IMR-90 (cell line): ENCODE measurements at regions not wholly inside any gene's neighbourhood (a gene's known extent, or its start where the extent isn't known, plus 50 kb on each side); places are given as distances from the start of the nearest gene placed in this dataset.

Experiments
- ATAC-seq: fragments of 200-7000 bp; cut with Tn5 transposase; 2 replicates; pipeline ENCODE4 v1.9.1; 2020; ENCODE audit warnings: low read depth, mild to moderate bottlenecking, moderate library complexity
- BruUV-seq: library from RNA; stranded (reverse); fragments of 400-500 nt; replicated peaks from 2 replicates; lab custom pipeline; 2021; lab: Mats Ljungman, UMichigan
- CTCF ChIA-PET: fragments of 300-600 bp; formaldehyde crosslinking; extraction: SDS; loops from one replicate; lab custom pipeline; 2021; ENCODE audit warnings: antibody characterized with exemption; lab: Yijun Ruan, JAX
- POLR2A ChIA-PET: fragments of 300-600 bp; sonication (Branson Sonifier 250); formaldehyde crosslinking; loops from one replicate; lab custom pipeline; 2022; ENCODE audit warnings: antibody characterized with exemption; ENCODE audit not compliant: unreplicated experiment; lab: Charles Lee
- DNase-seq: peaks from one replicate; pipeline ENCODE4 v3.0.0; 2013
- H2AFZ ChIP-seq: replicated peaks from 2 replicates; pipeline ENCODE3; 2013; ENCODE audit warnings: low read length, mild to moderate bottlenecking; ENCODE audit not compliant: poor library complexity
- H2AK5ac ChIP-seq: 2 replicates; pipeline ENCODE4 v1.6.1; 2013; ENCODE audit warnings: low read depth, low read length, inconsistent platforms
- H2AK9ac ChIP-seq: replicated peaks from 2 replicates; pipeline ENCODE3; 2013; ENCODE audit warnings: mild to moderate bottlenecking, low read depth, low read length, moderate library complexity; ENCODE audit not compliant: poor library complexity
- H2BK120ac ChIP-seq: 2 replicates; pipeline ENCODE4 v1.6.1; 2013; ENCODE audit warnings: low read depth, low read length, inconsistent platforms
- H2BK15ac ChIP-seq: 3 replicates; pipeline ENCODE4 v1.6.1; 2013; ENCODE audit warnings: low read depth, low read length, inconsistent platforms
- H2BK20ac ChIP-seq: 2 replicates; pipeline ENCODE4 v1.6.1; 2013; ENCODE audit warnings: low read depth, mild to moderate bottlenecking, inconsistent platforms, low read length, moderate library complexity
- H2BK5ac ChIP-seq: 2 replicates; pipeline ENCODE4 v1.6.1; 2013; ENCODE audit warnings: mild to moderate bottlenecking, low read depth, low read length, inconsistent platforms; ENCODE audit not compliant: poor library complexity, severe bottlenecking
- H3K14ac ChIP-seq: replicated peaks from 2 replicates; pipeline ENCODE4 v1.6.1; 2013; ENCODE audit warnings: low read depth, low read length, inconsistent platforms
- H3K18ac ChIP-seq: 2 replicates; pipeline ENCODE4 v1.6.1; 2013; ENCODE audit warnings: low read depth, low read length, control low read depth
- H3K23ac ChIP-seq: 2 replicates; pipeline ENCODE4 v1.6.1; 2013; ENCODE audit warnings: low read depth, low read length, inconsistent platforms
- H3K27ac ChIP-seq: 2 replicates; pipeline ENCODE4 v1.5.1; 2013; ENCODE audit warnings: mild to moderate bottlenecking, control low read depth, low read length; ENCODE audit not compliant: insufficient read depth
- H3K27me3 ChIP-seq: 2 replicates; pipeline ENCODE4 v1.6.1; 2013; ENCODE audit warnings: low read length; ENCODE audit not compliant: control insufficient read depth, insufficient read depth
- H3K36me3 ChIP-seq: 2 replicates; pipeline ENCODE4 v1.6.1; 2013; ENCODE audit warnings: low read length, mixed read lengths; ENCODE audit not compliant: control insufficient read depth, insufficient read depth
- H3K4ac ChIP-seq: 2 replicates; pipeline ENCODE4 v1.6.1; 2013; ENCODE audit warnings: low read depth, low read length, inconsistent platforms
- H3K4me1 ChIP-seq: 2 replicates; pipeline ENCODE4 v1.6.1; 2013; ENCODE audit warnings: low read length, mixed read lengths; ENCODE audit not compliant: control insufficient read depth, insufficient read depth
- H3K4me2 ChIP-seq: 2 replicates; pipeline ENCODE4 v1.6.1; 2013; ENCODE audit warnings: low read depth, mild to moderate bottlenecking, control low read depth, low read length, moderate library complexity
- H3K4me3 ChIP-seq: 2 replicates; pipeline ENCODE4 v1.5.1; 2013; ENCODE audit warnings: low read depth, mild to moderate bottlenecking, control low read depth, low read length, moderate library complexity; ENCODE audit not compliant: insufficient read depth
- H3K56ac ChIP-seq: 2 replicates; pipeline ENCODE4 v1.6.1; 2013; ENCODE audit warnings: low read length, inconsistent platforms; ENCODE audit not compliant: insufficient read depth; ENCODE audit errors: extremely low read depth
- H3K79me1 ChIP-seq, 2 experiments: 2 replicates each; pipeline ENCODE4 v1.6.1; 2013; ENCODE audit warnings: low read length in 2 of 2, inconsistent platforms in 1 of 2, low read depth in 1 of 2
- H3K9ac ChIP-seq: 2 replicates; pipeline ENCODE4 v1.6.1; 2013; ENCODE audit warnings: low read depth, low read length, control low read depth
- H3K9me1 ChIP-seq: 2 replicates; pipeline ENCODE4 v1.6.1; 2013; ENCODE audit warnings: low read length, inconsistent platforms; ENCODE audit not compliant: insufficient read depth
- H3K9me3 ChIP-seq: 2 replicates; pipeline ENCODE4 v1.6.1; 2013; ENCODE audit warnings: low read length; ENCODE audit not compliant: control insufficient read depth, insufficient read depth
- H4K20me1 ChIP-seq: 2 replicates; pipeline ENCODE4 v1.6.1; 2013; ENCODE audit warnings: low read length, inconsistent platforms; ENCODE audit not compliant: insufficient read depth
- H4K5ac ChIP-seq: 2 replicates; pipeline ENCODE4 v1.6.1; 2013; ENCODE audit warnings: mild to moderate bottlenecking, low read depth, low read length, control low read depth
- H4K8ac ChIP-seq, 2 experiments: 2 replicates each; pipeline ENCODE4 v1.6.1; 2013; ENCODE audit warnings: low read depth in 2 of 2, low read length in 2 of 2, control low read depth in 1 of 2, inconsistent platforms in 1 of 2
- H4K91ac ChIP-seq: 2 replicates; pipeline ENCODE4 v1.6.1; 2013; ENCODE audit warnings: low read depth, low read length, inconsistent platforms; ENCODE audit not compliant: insufficient read depth
- BHLHE40 ChIP-seq: fragments of 150-350 bp; IDR thresholded peaks from 2 replicates; pipeline ENCODE4 v1.6.1; 2016; ENCODE audit warnings: mild to moderate bottlenecking, low read depth, low read length
- CEBPB ChIP-seq: IDR thresholded peaks from 2 replicates; pipeline ENCODE4 v1.6.1; 2012; ENCODE audit warnings: low read depth, low read length, improper control_type of control experiment
- CHD1 ChIP-seq: IDR thresholded peaks from 2 replicates; pipeline ENCODE4 v1.6.1; 2012; ENCODE audit warnings: low read depth, low read length, improper control_type of control experiment
- CTCF ChIP-seq: conservative IDR thresholded peaks from 2 replicates; pipeline ENCODE4 v1.5.1; 2012; ENCODE audit warnings: mild to moderate bottlenecking, low read depth, low read length, improper control_type of control experiment
- FOS ChIP-seq: fragments of 150-350 bp; IDR thresholded peaks from 2 replicates; pipeline ENCODE4 v1.6.1; 2016; ENCODE audit warnings: low read depth, low read length
- MAFK ChIP-seq: IDR thresholded peaks from 2 replicates; pipeline ENCODE4 v1.6.1; 2012; ENCODE audit warnings: low read depth, low read length, improper control_type of control experiment
- MAZ ChIP-seq: IDR thresholded peaks from 2 replicates; pipeline ENCODE4 v1.6.1; 2012; ENCODE audit warnings: low read depth, mild to moderate bottlenecking, low read length, improper control_type of control experiment, moderate library complexity, borderline replicate concordance
- MXI1 ChIP-seq: IDR thresholded peaks from 2 replicates; pipeline ENCODE4 v1.6.1; 2012; ENCODE audit warnings: low read depth, mild to moderate bottlenecking, low read length, moderate library complexity, borderline replicate concordance
- NFE2L2 ChIP-seq: fragments of 150-350 bp; IDR thresholded peaks from 2 replicates; pipeline ENCODE4 v1.6.1; 2016; ENCODE audit warnings: low read depth, mild to moderate bottlenecking, low read length
- POLR2A ChIP-seq: IDR thresholded peaks from 2 replicates; pipeline ENCODE4 v1.6.1; 2012; ENCODE audit warnings: mild to moderate bottlenecking, low read depth, low read length
- RAD21 ChIP-seq: IDR thresholded peaks from 2 replicates; pipeline ENCODE4 v1.6.1; 2012; ENCODE audit warnings: low read length, improper control_type of control experiment
- RCOR1 ChIP-seq: IDR thresholded peaks from 2 replicates; pipeline ENCODE4 v1.6.1; 2012; ENCODE audit warnings: mild to moderate bottlenecking, low read length, improper control_type of control experiment; ENCODE audit not compliant: insufficient replicate concordance
- RFX5 ChIP-seq: IDR thresholded peaks from 2 replicates; pipeline ENCODE4 v1.8.0; 2012; ENCODE audit warnings: low read depth, mild to moderate bottlenecking, low read length, moderate library complexity
- SMC3 ChIP-seq: fragments of 150-350 bp; IDR thresholded peaks from 2 replicates; pipeline ENCODE4 v1.6.1; 2016; ENCODE audit warnings: low read depth, mild to moderate bottlenecking, antibody characterized with exemption, low read length, moderate library complexity
- USF2 ChIP-seq: fragments of 150-350 bp; IDR thresholded peaks from 2 replicates; pipeline ENCODE4 v1.6.1; 2017; ENCODE audit warnings: mild to moderate bottlenecking, antibody characterized with exemption, low read length, low read depth
- WGBS, 2 experiments: methylation state at CpG; one replicate each; pipeline versions ENCODE4 v1.1.5 to v1.1.7; 2013; ENCODE audit warnings: missing lambda C conversion rate in 2 of 2; ENCODE audit not compliant: insufficient read length in 1 of 2; ENCODE audit errors: extremely low coverage in 2 of 2; 5-methylcytosine and 5-hydroxymethylcytosine counted together
- dilution Hi-C: fragments of 300-500 bp; cut with HindIII; formaldehyde crosslinking; loops from one replicate; pipeline ENCODE4 v1.14.3; 2018; ENCODE audit warnings: low sequenced_read_pairs; ENCODE audit not compliant: unreplicated experiment
- in situ Hi-C: fragments of 300-500 bp; cut with MboI; formaldehyde crosslinking; loops from 3 replicates; pipeline ENCODE4 v1.14.3; 2019; ENCODE audit warnings: low sequenced_read_pairs, inconsistent platforms, mixed read lengths
- intact Hi-C: fragments of 100-400 bp; cut with micrococcal nuclease; formaldehyde crosslinking; loops from 2 replicates; pipeline ENCODE4 v1.10.0; 2022

GRCh38 chrX:8374041-8374825, 90.4 kb upstream of the VCX3B start:
- POLR2A ChIA-PET = no interaction called here
- Histone ChIP-seq H3K9me1 (no peaks in the 10 kb centered on the region), H4K8ac (no peak overlapping the region), H2BK120ac (no peak overlapping the region), H3K4me3 (no peak overlapping the region), H3K27me3 (no peaks in the 10 kb centered on the region), H3K14ac (no peak overlapping the region), H4K20me1 (no peaks in the 10 kb centered on the region), H3K4me2 (no peak overlapping the region), H3K9me3 (peaks cover 3% of the 10 kb centered on the region; the same call in 1 of the 2 replicates), H2AFZ (no peak overlapping the region), H2AK9ac (no peak overlapping the region), H3K18ac (no peak overlapping the region), H2BK15ac (no peak overlapping the region), H3K36me3 (no peaks in the 10 kb centered on the region), H3K56ac (no peak overlapping the region), H2BK5ac (no peak overlapping the region), H3K23ac (no peak overlapping the region), H3K4ac (no peak overlapping the region), H4K5ac (no peak overlapping the region), H3K27ac (no peak overlapping the region), H3K4me1 (no peaks in the 10 kb centered on the region), H3K9ac (no peak overlapping the region), H2BK20ac (no peak overlapping the region), H2AK5ac (no peak overlapping the region), H4K91ac (no peak overlapping the region), H3K79me1 (no peaks in the 10 kb centered on the region)
- intact Hi-C loops (no loop called here), dilution Hi-C loops (no loop called here), in situ Hi-C loops (loop anchor here (25.0 kb wide), 1 partner anchor 88 kb away; the partner anchor contains the start of gene VCX3B)
- DNase-seq = no peak
- CTCF ChIA-PET = interaction anchor here (0.5 kb wide), 1 partner anchor 622 kb away, joined by 3 read pairs; no protein-coding TSS in a partner anchor
- ATAC-seq = no peak
- 80% methylated on average over 1 of the region's 7 CpGs; no CpG with 5 or more reads in 1 of the 2 experiments for WGBS, 2 experiments
- no TSS peak for BruUV-seq
- no peak for TF ChIP-seq BHLHE40
- no peak for TF ChIP-seq CEBPB
- no peak for TF ChIP-seq MXI1
- no peak for TF ChIP-seq MAFK
- TF ChIP-seq POLR2A = no peak
- no peak for TF ChIP-seq FOS
- TF ChIP-seq CHD1 = no peak
- TF ChIP-seq SMC3 = no peak
- no peak for TF ChIP-seq NFE2L2
- TF ChIP-seq USF2 = no peak
- TF ChIP-seq RFX5 = no peak
- TF ChIP-seq CTCF = no peak
- no peak for TF ChIP-seq MAZ
- TF ChIP-seq RAD21 = no peak
- TF ChIP-seq RCOR1 = no peak
